ENCODE measurements at regions not wholly inside any gene's neighbourhood (a gene's known extent, or its start where the extent isn't known, plus 50 kb on each side); places are given as distances from the start of the nearest gene placed in this dataset.

DNA sequence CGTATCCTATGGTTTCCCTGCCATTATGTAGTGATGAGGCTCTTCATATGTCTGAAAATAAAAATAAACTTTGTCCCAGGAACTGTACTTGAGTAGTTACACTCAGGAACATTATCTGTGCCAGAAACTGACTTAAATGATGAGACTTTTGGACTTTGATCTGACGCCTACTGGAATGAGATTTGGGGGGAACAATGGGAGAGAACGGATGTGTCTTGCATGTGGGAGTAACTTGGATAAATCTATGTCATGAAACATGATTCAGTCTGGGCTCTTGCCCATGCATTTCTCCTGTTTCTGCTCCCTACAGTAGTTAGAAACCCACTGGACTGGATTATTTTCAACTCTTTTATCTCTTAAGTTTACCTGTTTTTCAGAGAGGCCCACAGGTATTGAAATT is 2351.4 kb downstream of the PCDH7 start:
- 84% methylated on average over 3 of the region's 3 CpGs for WGBS (ENCODE audit: low lambda C conversion rate, missing lambda C conversion rate)
- no peaks in the 10 kb centered on the region for H3K9me2 ChIP-seq (replicated peaks; ENCODE audit: insufficient read depth)

DNA sequence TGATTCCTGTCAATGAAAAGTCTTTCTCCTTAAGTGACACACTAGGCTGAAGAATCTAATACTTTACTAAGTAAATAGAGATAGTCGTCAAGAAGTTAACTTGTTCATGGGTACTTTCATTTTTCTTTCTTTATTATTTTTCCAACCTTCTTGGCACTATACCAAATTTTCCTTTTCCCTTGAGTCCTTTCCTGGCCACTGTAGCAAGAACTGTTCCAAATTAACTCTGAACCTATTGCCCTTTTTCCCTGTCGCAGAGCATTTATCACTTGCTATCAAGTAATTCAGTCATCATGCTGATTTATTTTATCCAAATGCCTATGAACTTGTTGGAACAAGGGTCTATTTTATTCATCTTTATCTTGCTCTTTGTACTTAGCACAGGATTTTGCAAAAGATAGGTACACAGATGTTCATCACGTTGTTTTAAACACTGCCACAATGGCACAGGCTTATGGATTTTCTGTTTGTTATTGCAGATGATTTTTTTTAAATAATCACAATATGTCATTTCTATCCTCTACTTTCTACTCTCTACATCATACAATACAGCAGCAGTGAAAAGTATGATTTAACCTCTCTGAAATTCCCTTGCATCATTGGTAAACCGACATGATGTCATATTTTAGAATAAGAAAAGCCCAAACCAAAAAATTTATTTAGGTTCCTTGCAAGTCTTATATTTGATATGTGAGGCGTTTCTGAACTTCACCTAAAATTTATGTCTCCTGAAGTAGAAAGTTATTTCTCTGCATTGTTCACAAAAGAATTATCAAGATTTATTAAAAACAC is 2352.3 kb downstream of the PCDH7 start:
- Histone ChIP-seq H3K27ac (no peak overlapping the region), H3K4me3 (no peak overlapping the region), H3K79me2 (no peaks in the 10 kb centered on the region), H3K4me2 (no peak overlapping the region), H3K36me3 (replicated peaks; ENCODE audit: insufficient read depth, low read depth) (no peaks in the 10 kb centered on the region), H3K9me3 (ENCODE audit: low read depth) (no peaks in the 10 kb centered on the region), H3K9me2 (replicated peaks; ENCODE audit: insufficient read depth) (no peaks in the 10 kb centered on the region), H2AFZ (no peak overlapping the region), H3K27me3 (no peaks in the 10 kb centered on the region), H4K20me1 (ENCODE audit: insufficient read depth, poor library complexity, severe bottlenecking) (no peaks in the 10 kb centered on the region), H3K4me1 (ENCODE audit: insufficient read depth) (peaks cover 9% of the 10 kb centered on the region)
- DNase-seq (ENCODE audit: low spot score): no peak
- WGBS (ENCODE audit: low lambda C conversion rate, missing lambda C conversion rate): 72% methylated on average over 5 of the region's 5 CpGs
- TF ChIP-seq, protein P1, sequence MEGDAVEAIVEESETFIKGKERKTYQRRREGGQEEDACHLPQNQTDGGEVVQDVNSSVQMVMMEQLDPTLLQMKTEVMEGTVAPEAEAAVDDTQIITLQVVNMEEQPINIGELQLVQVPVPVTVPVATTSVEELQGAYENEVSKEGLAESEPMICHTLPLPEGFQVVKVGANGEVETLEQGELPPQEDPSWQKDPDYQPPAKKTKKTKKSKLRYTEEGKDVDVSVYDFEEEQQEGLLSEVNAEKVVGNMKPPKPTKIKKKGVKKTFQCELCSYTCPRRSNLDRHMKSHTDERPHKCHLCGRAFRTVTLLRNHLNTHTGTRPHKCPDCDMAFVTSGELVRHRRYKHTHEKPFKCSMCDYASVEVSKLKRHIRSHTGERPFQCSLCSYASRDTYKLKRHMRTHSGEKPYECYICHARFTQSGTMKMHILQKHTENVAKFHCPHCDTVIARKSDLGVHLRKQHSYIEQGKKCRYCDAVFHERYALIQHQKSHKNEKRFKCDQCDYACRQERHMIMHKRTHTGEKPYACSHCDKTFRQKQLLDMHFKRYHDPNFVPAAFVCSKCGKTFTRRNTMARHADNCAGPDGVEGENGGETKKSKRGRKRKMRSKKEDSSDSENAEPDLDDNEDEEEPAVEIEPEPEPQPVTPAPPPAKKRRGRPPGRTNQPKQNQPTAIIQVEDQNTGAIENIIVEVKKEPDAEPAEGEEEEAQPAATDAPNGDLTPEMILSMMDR (IDR thresholded peaks at IDR 0.05; ENCODE audit: poor library complexity): no peak
- no peak for TF ChIP-seq EZH2 (IDR thresholded peaks at IDR 0.05; ENCODE audit: borderline replicate concordance)

More for the DNA sequence above, 2351.4 kb downstream of the PCDH7 start:
- no peak for TF ChIP-seq EZH2 (IDR thresholded peaks at IDR 0.05; ENCODE audit: borderline replicate concordance)
- TF ChIP-seq, protein P1 (IDR thresholded peaks at IDR 0.05; ENCODE audit: poor library complexity): no peak
- Histone ChIP-seq H3K27ac (no peak overlapping the region), H3K4me2 (no peak overlapping the region), H3K27me3 (no peaks in the 10 kb centered on the region), H4K20me1 (ENCODE audit: insufficient read depth, poor library complexity, severe bottlenecking) (no peaks in the 10 kb centered on the region), H2AFZ (no peak overlapping the region), H3K4me3 (no peak overlapping the region), H3K79me2 (no peaks in the 10 kb centered on the region), H3K9me3 (ENCODE audit: low read depth) (no peaks in the 10 kb centered on the region), H3K4me1 (ENCODE audit: insufficient read depth) (peaks cover 9% of the 10 kb centered on the region), H3K36me3 (replicated peaks; ENCODE audit: insufficient read depth, low read depth) (no peaks in the 10 kb centered on the region)
- DNase-seq (ENCODE audit: low spot score): no peak

DNA sequence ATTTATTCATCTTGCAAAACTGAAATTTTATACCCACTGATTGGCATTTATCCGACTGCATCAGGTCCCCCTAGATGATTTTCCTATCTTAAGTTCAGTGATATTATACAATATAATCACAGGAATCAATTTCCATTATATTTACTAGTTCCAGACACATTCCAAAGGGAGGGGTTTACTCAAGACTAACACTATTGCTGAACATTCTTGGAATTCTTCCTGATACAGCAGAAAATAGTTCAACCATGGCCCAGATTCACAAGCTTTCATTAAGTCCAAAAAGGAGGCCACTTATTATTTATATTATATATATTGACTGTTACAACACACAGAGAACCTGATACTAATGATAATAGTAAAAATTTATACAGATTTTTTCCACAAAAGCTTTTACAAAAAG is 2353.6 kb downstream of the PCDH7 start:
- Histone ChIP-seq H3K9me2 (replicated peaks; ENCODE audit: insufficient read depth) (no peaks in the 10 kb centered on the region), H4K20me1 (ENCODE audit: insufficient read depth, poor library complexity, severe bottlenecking) (no peaks in the 10 kb centered on the region), H3K4me2 (no peak overlapping the region), H3K79me2 (no peaks in the 10 kb centered on the region), H3K9me3 (ENCODE audit: low read depth) (no peaks in the 10 kb centered on the region), H3K27me3 (no peaks in the 10 kb centered on the region), H2AFZ (no peak overlapping the region), H3K36me3 (replicated peaks; ENCODE audit: insufficient read depth, low read depth) (no peaks in the 10 kb centered on the region), H3K4me3 (no peak overlapping the region), H3K4me1 (ENCODE audit: insufficient read depth) (peaks cover 9% of the 10 kb centered on the region), H3K27ac (no peak overlapping the region)
- TF ChIP-seq EZH2phosphoT487 (IDR thresholded peaks at IDR 0.05; ENCODE audit: low read depth, severe bottlenecking, unreplicated experiment): no peak
- TF ChIP-seq, protein P1 (IDR thresholded peaks at IDR 0.05; ENCODE audit: poor library complexity): no peak
- TF ChIP-seq EZH2 (IDR thresholded peaks at IDR 0.05; ENCODE audit: borderline replicate concordance): no peak
- no peak for DNase-seq (ENCODE audit: low spot score)
- WGBS (ENCODE audit: low lambda C conversion rate, missing lambda C conversion rate): 44% methylated on average over 1 of the region's 1 CpG
